ENCODE measurements at regions not wholly inside any gene's neighbourhood (a gene's known extent, or its start where the extent isn't known, plus 50 kb on each side); places are given as distances from the start of the nearest gene placed in this dataset.
"Not testable (repeated sequence)": the region's sequence is repeated elsewhere in the genome, so short reads cannot be mapped to it uniquely, and the experiment has no call there.

DNA sequence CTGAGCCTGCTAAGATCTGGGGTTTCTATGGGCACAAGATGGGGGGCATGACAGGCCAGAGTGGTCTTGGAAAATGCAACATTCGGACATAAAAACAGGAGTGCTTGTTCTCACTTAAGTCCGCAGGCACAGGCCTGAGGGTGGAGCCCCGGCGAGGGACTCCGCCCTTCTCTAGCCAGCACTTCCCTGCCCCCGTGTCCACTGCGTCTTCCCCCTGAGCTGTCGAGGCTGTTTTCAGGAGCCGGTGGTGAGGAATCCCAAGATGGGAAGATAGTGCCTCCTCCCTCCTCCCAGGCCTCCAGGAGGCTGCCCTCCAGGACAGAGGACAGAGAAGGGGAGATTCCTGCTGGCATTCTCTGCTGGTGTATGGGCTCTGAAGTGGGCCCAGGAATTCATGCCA, 105.2 kb downstream of the TLR5 start:
- no peaks in the 10 kb centered on the region for H3K9me3 ChIP-seq (ENCODE audit: insufficient read depth, low read length)
- no peak for DNase-seq (ENCODE audit: low read depth, low spot score)
- peaks cover 20% of the 10 kb centered on the region for H3K36me3 ChIP-seq (ENCODE audit: insufficient read depth, insufficient read length, low read length)
- no peak overlapping the region for H3K4me3 ChIP-seq (ENCODE audit: insufficient read length, low read depth)
- H3K27me3 ChIP-seq (ENCODE audit: insufficient read depth, insufficient read length) = no peaks in the 10 kb centered on the region
- peaks cover 6% of the 10 kb centered on the region for H3K4me1 ChIP-seq (ENCODE audit: insufficient read depth, insufficient read length)
- no peak for TF ChIP-seq YY1 (IDR thresholded peaks at IDR 0.05; ENCODE audit: insufficient read depth, insufficient read length)
- TF ChIP-seq SUZ12 (IDR thresholded peaks at IDR 0.05; ENCODE audit: extremely low read depth, insufficient read depth, insufficient read length) = no peak
- TF ChIP-seq ZNF274 (IDR thresholded peaks at IDR 0.05; ENCODE audit: low read depth, low read length) = no peak
- no peak overlapping the region for H3K9ac ChIP-seq (ENCODE audit: insufficient read length, low read depth)

DNA sequence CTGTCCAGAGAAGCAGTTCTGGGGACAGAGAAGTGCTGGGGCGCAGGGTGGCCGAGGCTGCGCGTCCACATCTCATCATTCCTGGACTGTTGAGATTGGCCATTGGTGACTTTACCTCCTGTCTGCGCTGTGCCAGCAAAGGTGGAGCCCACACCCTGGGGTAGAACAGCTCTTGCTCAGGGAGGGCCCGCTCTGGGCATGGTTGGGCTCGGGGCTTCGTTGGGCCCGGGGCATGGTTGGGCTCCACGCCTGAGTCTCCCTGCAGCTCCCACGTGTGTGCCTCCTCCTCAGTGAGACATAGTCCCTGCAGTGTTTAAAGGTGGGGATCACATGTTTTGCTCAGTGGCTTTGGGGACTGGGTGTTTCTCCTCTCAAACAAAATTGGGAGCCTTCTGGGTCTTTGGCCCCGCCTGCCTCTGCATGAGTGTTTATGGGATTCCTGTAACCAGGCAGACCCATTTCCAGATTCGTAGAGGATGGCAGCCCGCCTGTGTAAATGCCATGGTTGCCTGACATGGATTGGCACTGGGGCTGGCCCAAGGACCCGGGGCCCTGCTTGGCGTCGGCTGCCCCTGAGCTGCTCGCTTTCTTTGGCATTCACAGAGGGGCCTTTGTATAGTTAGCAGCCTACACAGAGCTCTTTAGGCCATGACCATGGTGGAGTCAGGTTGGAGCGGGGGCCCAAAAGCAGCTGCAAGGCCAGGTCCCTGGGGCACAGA, 104.6 kb downstream of the TLR5 start:
- Histone ChIP-seq H3K9ac (ENCODE audit: insufficient read length, low read depth) (no peak overlapping the region), H3K4me3 (ENCODE audit: insufficient read length, low read depth) (no peak overlapping the region), H3K9me3 (ENCODE audit: insufficient read depth, low read length) (no peaks in the 10 kb centered on the region), H3K4me1 (ENCODE audit: insufficient read depth, insufficient read length) (peaks cover 6% of the 10 kb centered on the region), H3K27me3 (ENCODE audit: insufficient read depth, insufficient read length) (no peaks in the 10 kb centered on the region), H3K36me3 (ENCODE audit: insufficient read depth, insufficient read length, low read length) (peaks cover 20% of the 10 kb centered on the region)
- DNase-seq (ENCODE audit: low read depth, low spot score) = no peak
- TF ChIP-seq SUZ12 (IDR thresholded peaks at IDR 0.05; ENCODE audit: extremely low read depth, insufficient read depth, insufficient read length) = no peak
- no peak for TF ChIP-seq ZNF274 (IDR thresholded peaks at IDR 0.05; ENCODE audit: low read depth, low read length)
- TF ChIP-seq YY1 (IDR thresholded peaks at IDR 0.05; ENCODE audit: insufficient read depth, insufficient read length) = no peak

DNA sequence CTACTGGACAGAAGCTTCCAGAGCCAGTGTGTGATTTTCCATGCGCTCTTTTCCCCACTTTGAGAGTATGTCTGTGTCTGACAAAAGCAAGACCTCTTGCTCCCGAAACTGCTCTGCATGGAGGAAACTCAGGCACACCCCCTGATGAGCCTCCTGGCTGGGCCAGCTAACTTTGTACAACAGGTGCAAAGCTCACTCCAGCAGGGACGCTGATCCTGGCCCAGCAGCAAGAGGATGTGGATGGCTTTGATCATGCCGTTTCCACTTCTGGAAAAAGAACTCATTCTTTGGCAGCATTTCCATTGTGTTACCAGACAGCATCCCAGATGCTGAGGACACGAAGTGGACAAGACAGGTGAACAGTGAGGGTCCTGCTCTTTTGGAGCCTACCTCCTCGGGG, 103.1 kb downstream of the TLR5 start:
- Histone ChIP-seq H3K4me1 (ENCODE audit: insufficient read depth, insufficient read length) (peaks cover 6% of the 10 kb centered on the region), H3K27me3 (ENCODE audit: insufficient read depth, insufficient read length) (no peaks in the 10 kb centered on the region)
- no peak for DNase-seq (ENCODE audit: low read depth, low spot score)

DNA sequence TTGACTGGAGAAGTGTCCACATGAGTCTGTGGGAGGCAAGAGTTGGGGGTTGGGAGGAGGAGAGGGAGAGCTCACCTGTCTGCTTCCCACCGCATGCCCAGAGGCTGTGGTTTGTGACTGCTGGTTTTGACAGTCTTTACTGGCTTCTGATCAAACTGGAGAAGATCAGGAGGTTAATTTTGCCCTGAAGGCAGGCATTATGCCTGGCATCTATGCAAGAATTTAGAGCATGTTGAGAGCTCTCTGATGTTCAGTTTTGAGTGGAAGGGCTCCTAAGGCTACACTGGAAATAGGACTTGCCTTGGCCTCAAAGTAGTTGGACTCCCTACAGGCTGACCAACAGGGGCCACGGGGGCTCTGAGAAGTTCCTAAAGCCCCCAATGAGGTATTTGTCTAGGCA, 101.6 kb downstream of the TLR5 start:
- peaks cover 14% of the 10 kb centered on the region for H3K36me3 ChIP-seq (ENCODE audit: insufficient read depth, insufficient read length, low read length)
- H3K4me3 ChIP-seq (ENCODE audit: insufficient read length, low read depth) = no peak overlapping the region
- H3K27me3 ChIP-seq (ENCODE audit: insufficient read depth, insufficient read length) = no peaks in the 10 kb centered on the region
- no peak for DNase-seq (ENCODE audit: low read depth, low spot score)
- H3K9me3 ChIP-seq (ENCODE audit: insufficient read depth, low read length) = peaks cover 18% of the 10 kb centered on the region
- H3K9ac ChIP-seq (ENCODE audit: insufficient read length, low read depth) = no peak overlapping the region
- no peak for TF ChIP-seq ZNF274 (IDR thresholded peaks at IDR 0.05; ENCODE audit: low read depth, low read length)
- no peak for TF ChIP-seq YY1 (IDR thresholded peaks at IDR 0.05; ENCODE audit: insufficient read depth, insufficient read length)
- no peak for TF ChIP-seq SUZ12 (IDR thresholded peaks at IDR 0.05; ENCODE audit: extremely low read depth, insufficient read depth, insufficient read length)
- peaks cover 3% of the 10 kb centered on the region for H3K4me1 ChIP-seq (ENCODE audit: insufficient read depth, insufficient read length)

More for the DNA sequence above, 103.1 kb downstream of the TLR5 start:
- TF ChIP-seq YY1 (IDR thresholded peaks at IDR 0.05; ENCODE audit: insufficient read depth, insufficient read length) (no peak), SUZ12 (IDR thresholded peaks at IDR 0.05; ENCODE audit: extremely low read depth, insufficient read depth, insufficient read length) (no peak), ZNF274 (IDR thresholded peaks at IDR 0.05; ENCODE audit: low read depth, low read length) (no peak)
- 0 out of 2 replicates have a peak, but pooled peaks cover 4% of the 10 kb centered on the region for H3K9me3 ChIP-seq (ENCODE audit: insufficient read depth, low read length)
- peaks cover 14% of the 10 kb centered on the region for H3K36me3 ChIP-seq (ENCODE audit: insufficient read depth, insufficient read length, low read length)
- H3K9ac ChIP-seq (ENCODE audit: insufficient read length, low read depth) = no peak overlapping the region
- no peak overlapping the region for H3K4me3 ChIP-seq (ENCODE audit: insufficient read length, low read depth)

DNA sequence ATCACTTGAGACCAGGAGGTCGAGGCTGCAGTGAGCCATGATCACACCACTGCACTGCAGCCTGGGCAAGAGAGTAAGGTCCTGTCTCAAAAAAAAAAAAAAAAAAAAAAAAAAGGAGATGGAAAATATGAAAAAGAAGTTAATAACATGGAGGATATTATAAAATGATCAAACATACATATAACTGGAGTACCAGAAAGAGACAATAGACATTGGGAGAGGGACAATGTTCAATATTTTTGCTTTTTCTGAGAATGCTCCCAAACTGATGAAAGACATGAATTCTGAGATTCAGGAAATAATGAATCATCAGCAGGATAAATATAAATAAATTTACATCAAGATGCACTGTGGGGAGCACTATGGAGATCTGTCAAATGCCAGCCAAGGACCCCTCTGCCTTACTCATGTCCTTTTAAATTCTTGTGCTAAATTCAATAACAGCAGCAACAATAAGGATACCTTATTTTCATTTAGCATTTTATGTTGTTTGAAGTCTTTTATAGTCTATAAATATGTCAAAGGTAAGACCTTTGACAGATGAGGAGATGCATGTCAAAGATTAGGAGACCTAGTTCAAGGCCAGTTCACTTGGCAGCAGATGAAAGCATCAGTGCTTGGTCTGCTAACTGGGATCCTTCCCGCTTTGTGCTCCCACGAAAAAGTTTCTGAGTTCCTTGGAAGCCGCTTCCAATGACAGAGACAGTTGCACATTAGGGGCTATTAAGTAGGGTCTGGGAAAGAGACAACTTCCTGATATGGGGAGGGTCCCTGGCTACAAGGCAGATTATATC, 97.7 kb downstream of the TLR5 start:
- Histone ChIP-seq H3K4me3 (ENCODE audit: insufficient read length, low read depth) (no peak overlapping the region), H3K4me1 (ENCODE audit: insufficient read depth, insufficient read length) (no peaks in the 10 kb centered on the region), H3K36me3 (ENCODE audit: insufficient read depth, insufficient read length, low read length) (peaks cover 17% of the 10 kb centered on the region), H3K9ac (ENCODE audit: insufficient read length, low read depth) (no peak overlapping the region), H3K9me3 (ENCODE audit: insufficient read depth, low read length) (peaks cover 27% of the 10 kb centered on the region), H3K27me3 (ENCODE audit: insufficient read depth, insufficient read length) (no peaks in the 10 kb centered on the region)
- TF ChIP-seq YY1 (IDR thresholded peaks at IDR 0.05; ENCODE audit: insufficient read depth, insufficient read length) (no peak), SUZ12 (IDR thresholded peaks at IDR 0.05; ENCODE audit: extremely low read depth, insufficient read depth, insufficient read length) (no peak), ZNF274 (IDR thresholded peaks at IDR 0.05; ENCODE audit: low read depth, low read length) (no peak)
- no peak for DNase-seq (ENCODE audit: low read depth, low spot score)

DNA sequence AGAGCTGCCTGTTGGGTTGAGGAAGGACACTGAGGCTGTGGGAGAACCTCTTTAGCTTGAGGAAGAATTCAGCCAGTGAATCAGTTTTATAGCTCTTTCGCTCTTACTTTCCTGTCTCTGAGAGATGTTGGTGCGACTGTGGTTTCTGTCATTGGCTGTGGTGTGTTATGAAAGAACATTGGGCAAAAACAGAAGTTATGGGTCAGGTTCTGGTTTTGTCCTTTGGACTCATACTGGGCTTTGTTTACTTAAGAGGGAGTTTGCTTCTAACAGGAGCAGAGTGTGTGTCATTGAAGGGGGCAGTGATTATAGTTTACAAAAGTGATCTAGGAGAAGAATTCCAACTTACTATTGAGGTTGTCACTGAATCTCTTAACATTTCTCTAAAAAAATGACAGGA, 97.0 kb downstream of the TLR5 start:
- peaks cover 17% of the 10 kb centered on the region for H3K36me3 ChIP-seq (ENCODE audit: insufficient read depth, insufficient read length, low read length)
- H3K4me1 ChIP-seq (ENCODE audit: insufficient read depth, insufficient read length) = no peaks in the 10 kb centered on the region
- no peak for TF ChIP-seq SUZ12 (IDR thresholded peaks at IDR 0.05; ENCODE audit: extremely low read depth, insufficient read depth, insufficient read length)
- no peak for TF ChIP-seq YY1 (IDR thresholded peaks at IDR 0.05; ENCODE audit: insufficient read depth, insufficient read length)
- no peak for TF ChIP-seq ZNF274 (IDR thresholded peaks at IDR 0.05; ENCODE audit: low read depth, low read length)
- H3K4me3 ChIP-seq (ENCODE audit: insufficient read length, low read depth) = no peak overlapping the region
- no peaks in the 10 kb centered on the region for H3K27me3 ChIP-seq (ENCODE audit: insufficient read depth, insufficient read length)
- DNase-seq (ENCODE audit: low read depth, low spot score) = no peak
- peaks cover 27% of the 10 kb centered on the region for H3K9me3 ChIP-seq (ENCODE audit: insufficient read depth, low read length)
- no peak overlapping the region for H3K9ac ChIP-seq (ENCODE audit: insufficient read length, low read depth)

DNA sequence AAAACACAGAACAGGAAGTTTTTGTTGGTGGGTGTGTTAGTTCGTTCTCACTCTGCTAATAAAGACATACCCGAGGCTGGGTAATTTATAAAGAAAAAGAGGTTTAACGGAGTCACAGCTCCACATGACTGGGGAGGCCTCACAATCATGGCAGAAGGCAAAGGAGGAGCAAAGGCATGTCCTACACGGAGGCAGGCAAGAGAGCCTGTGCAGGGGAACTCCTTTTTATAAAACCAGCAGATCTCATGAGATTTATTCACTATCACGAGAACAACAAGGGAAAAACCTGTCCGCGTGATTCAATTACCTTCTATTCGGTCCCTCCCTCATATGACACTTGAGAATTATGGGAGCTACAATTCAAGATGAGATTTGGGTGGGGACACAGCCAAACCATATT, 96.6 kb downstream of the TLR5 start:
- H3K9ac ChIP-seq (ENCODE audit: insufficient read length, low read depth); H3K4me3 ChIP-seq (ENCODE audit: insufficient read length, low read depth); H3K27me3 ChIP-seq (ENCODE audit: insufficient read depth, insufficient read length); H3K4me1 ChIP-seq (ENCODE audit: insufficient read depth, insufficient read length); DNase-seq (ENCODE audit: low read depth, low spot score): not testable (repeated sequence)
- peaks cover 27% of the 10 kb centered on the region for H3K9me3 ChIP-seq (ENCODE audit: insufficient read depth, low read length)
- peaks cover 17% of the 10 kb centered on the region for H3K36me3 ChIP-seq (ENCODE audit: insufficient read depth, insufficient read length, low read length)
